AG04449 (cell line): ENCODE measurements at regions not wholly inside any gene's neighbourhood (a gene's known extent, or its start where the extent isn't known, plus 50 kb on each side); places are given as distances from the start of the nearest gene placed in this dataset.

ENCODE experiments used
- CTCF ChIA-PET: fragments of 350-600 bp; formaldehyde crosslinking; extraction: SDS; loops from one replicate; lab custom pipeline; 2021; ENCODE audit warnings: antibody characterized with exemption; lab: Yijun Ruan, JAX
- POLR2A ChIA-PET: fragments of 400-600, 350-600 bp; formaldehyde crosslinking; extraction: SDS; loops from one replicate; lab custom pipeline; 2020; ENCODE audit warnings: antibody characterized with exemption, inconsistent platforms; lab: Yijun Ruan, JAX
- DNase-seq: peaks from one replicate; pipeline ENCODE4 v3.0.0-alpha.2; 2010; ENCODE audit warnings: low read depth, low spot score
- H3K4me3 ChIP-seq: 2 replicates; pipeline ENCODE4 v1.5.1; 2011; ENCODE audit warnings: low read depth, mild to moderate bottlenecking, control low read depth, low read length
- TF ChIP-seq, protein P1 (sequence below): IDR thresholded peaks from one replicate; pipeline ENCODE4 v1.5.1; 2011; ENCODE audit warnings: mild to moderate bottlenecking, moderate library complexity, low read length, control low read depth, inconsistent platforms; ENCODE audit not compliant: insufficient read depth; ENCODE audit errors: missing control alignments

GRCh38 chr7:27464970-27465369, 197.7 kb downstream of the HIBADH start:
- H3K4me3 ChIP-seq = no peak overlapping the region
- no peak for DNase-seq
- TF ChIP-seq, protein P1, sequence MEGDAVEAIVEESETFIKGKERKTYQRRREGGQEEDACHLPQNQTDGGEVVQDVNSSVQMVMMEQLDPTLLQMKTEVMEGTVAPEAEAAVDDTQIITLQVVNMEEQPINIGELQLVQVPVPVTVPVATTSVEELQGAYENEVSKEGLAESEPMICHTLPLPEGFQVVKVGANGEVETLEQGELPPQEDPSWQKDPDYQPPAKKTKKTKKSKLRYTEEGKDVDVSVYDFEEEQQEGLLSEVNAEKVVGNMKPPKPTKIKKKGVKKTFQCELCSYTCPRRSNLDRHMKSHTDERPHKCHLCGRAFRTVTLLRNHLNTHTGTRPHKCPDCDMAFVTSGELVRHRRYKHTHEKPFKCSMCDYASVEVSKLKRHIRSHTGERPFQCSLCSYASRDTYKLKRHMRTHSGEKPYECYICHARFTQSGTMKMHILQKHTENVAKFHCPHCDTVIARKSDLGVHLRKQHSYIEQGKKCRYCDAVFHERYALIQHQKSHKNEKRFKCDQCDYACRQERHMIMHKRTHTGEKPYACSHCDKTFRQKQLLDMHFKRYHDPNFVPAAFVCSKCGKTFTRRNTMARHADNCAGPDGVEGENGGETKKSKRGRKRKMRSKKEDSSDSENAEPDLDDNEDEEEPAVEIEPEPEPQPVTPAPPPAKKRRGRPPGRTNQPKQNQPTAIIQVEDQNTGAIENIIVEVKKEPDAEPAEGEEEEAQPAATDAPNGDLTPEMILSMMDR = no peak
- POLR2A ChIA-PET = no interaction called here
- CTCF ChIA-PET = no interaction called here

DNA sequence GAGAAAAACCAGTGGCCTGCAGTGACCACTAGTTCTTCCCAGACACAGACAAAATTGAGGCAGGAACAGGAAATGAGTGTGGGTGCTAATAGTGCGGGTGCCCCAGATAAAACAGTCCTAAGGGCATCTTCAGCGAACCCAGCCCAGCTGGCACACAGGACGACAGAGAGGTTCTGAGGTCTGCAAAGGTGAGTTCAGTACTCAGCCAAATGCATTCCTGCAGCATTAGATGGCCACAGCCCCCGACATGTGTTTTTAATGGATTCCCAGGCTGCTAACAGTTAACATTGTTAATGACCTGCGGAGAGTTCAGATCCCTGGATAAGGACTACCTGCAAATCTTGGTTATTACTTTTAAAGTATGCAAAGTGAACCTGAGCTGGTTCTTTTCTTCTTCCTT, 196.0 kb downstream of the HIBADH start:
- no peak for DNase-seq
- no peak overlapping the region for H3K4me3 ChIP-seq
- ChIA-PET CTCF (no interaction called here), POLR2A (no interaction called here)
- TF ChIP-seq, protein P1 = no peak

GRCh38 chr7:27472043-27472442, 190.6 kb downstream of the HIBADH start:
- no peak for DNase-seq
- POLR2A ChIA-PET = interaction anchor here (0.5 kb wide), 1 partner anchor 186 kb away, joined by 3 read pairs; no protein-coding TSS in a partner anchor
- CTCF ChIA-PET = no interaction called here
- TF ChIP-seq, protein P1 = no peak
- H3K4me3 ChIP-seq = no peak overlapping the region
